ENCODE measurements at regions not wholly inside any gene's neighbourhood (a gene's known extent, or its start where the extent isn't known, plus 50 kb on each side); places are given as distances from the start of the nearest gene placed in this dataset.

DNA sequence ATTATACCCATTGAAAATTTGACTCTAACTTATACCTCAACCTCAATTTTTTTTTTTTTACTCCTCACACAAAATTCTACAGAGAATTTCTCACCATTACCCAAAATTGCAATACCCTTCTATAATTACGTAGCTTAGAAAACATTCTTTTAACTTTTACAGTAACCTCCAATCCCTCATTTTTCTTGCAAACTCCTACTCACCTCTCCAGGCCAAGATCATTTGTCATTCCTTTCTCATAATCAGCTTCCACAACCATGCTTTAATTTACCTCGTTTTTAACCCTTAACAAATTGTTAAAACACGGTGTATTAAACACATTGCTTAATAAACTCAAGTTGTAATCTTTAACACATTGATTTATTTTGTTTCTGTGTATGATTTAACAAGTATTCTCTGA is 289.7 kb upstream of the TRAM1L1 start:
- H3K27ac Mint-ChIP-seq = no peak overlapping the region
- no peaks in the 10 kb centered on the region for H3K36me3 Mint-ChIP-seq (ENCODE audit: insufficient read depth)
- H3K9me3 Mint-ChIP-seq (ENCODE audit: low read depth) = no peaks in the 10 kb centered on the region
- H3K4me3 Mint-ChIP-seq (ENCODE audit: low read depth) = no peak overlapping the region
- TF ChIP-seq, protein P1, sequence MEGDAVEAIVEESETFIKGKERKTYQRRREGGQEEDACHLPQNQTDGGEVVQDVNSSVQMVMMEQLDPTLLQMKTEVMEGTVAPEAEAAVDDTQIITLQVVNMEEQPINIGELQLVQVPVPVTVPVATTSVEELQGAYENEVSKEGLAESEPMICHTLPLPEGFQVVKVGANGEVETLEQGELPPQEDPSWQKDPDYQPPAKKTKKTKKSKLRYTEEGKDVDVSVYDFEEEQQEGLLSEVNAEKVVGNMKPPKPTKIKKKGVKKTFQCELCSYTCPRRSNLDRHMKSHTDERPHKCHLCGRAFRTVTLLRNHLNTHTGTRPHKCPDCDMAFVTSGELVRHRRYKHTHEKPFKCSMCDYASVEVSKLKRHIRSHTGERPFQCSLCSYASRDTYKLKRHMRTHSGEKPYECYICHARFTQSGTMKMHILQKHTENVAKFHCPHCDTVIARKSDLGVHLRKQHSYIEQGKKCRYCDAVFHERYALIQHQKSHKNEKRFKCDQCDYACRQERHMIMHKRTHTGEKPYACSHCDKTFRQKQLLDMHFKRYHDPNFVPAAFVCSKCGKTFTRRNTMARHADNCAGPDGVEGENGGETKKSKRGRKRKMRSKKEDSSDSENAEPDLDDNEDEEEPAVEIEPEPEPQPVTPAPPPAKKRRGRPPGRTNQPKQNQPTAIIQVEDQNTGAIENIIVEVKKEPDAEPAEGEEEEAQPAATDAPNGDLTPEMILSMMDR (IDR thresholded peaks at IDR 0.05; ENCODE audit: unreplicated experiment) = no peak
- H3K4me1 Mint-ChIP-seq (ENCODE audit: low read depth) = peaks cover 2% of the 10 kb centered on the region
- H3K27me3 Mint-ChIP-seq = no peaks in the 10 kb centered on the region
- no peak for DNase-seq (ENCODE audit: low spot score, unreplicated experiment)

DNA sequence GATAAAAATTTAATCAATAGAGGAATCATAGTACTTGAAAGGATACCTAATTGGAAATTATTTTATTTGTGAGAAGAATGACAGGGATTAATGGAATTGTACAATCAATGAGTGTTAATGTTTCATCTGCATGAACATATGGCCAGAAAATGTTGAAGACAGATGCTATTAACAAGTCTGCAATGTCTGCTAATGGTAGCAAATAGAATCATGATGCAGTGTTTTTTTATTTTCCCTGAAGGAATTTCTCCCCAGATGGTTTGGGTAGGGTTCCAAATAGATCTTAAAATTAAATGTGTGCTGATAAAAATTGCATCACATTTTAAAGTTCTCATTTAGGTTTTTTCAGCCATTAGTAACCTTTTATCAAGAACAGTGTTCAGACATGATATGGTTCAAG is 291.3 kb upstream of the TRAM1L1 start:
- Mint-ChIP-seq H3K9me3 (ENCODE audit: low read depth) (no peaks in the 10 kb centered on the region), H3K27ac (no peak overlapping the region), H3K4me1 (ENCODE audit: low read depth) (peaks cover 2% of the 10 kb centered on the region), H3K4me3 (ENCODE audit: low read depth) (no peak overlapping the region), H3K36me3 (ENCODE audit: insufficient read depth) (no peaks in the 10 kb centered on the region), H3K27me3 (no peaks in the 10 kb centered on the region)
- DNase-seq (ENCODE audit: low spot score, unreplicated experiment) = no peak
- TF ChIP-seq, protein P1 (IDR thresholded peaks at IDR 0.05; ENCODE audit: unreplicated experiment) = no peak

DNA sequence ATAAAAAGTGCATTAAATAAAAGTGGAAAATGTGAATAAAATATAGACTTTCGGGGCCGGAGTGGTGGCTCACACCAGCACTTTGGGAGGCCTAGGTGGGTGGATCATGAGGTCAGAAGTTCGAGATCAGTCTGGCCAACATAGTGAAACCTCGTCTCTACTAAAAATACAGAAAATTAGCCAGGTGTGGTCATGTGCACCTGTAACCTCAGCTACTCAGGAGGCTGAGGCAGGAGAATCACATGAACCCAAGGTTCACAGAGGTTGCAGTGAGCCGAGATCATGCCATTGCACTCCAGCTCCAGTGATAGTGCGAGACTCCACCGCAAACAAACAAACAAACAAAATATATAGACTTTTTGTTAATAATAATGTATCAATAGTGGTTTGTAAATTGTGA is 293.6 kb upstream of the TRAM1L1 start:
- H3K36me3 Mint-ChIP-seq (ENCODE audit: insufficient read depth) = no peaks in the 10 kb centered on the region
- no peak for DNase-seq (ENCODE audit: low spot score, unreplicated experiment)
- H3K27me3 Mint-ChIP-seq = no peaks in the 10 kb centered on the region
- TF ChIP-seq, protein P1 (IDR thresholded peaks at IDR 0.05; ENCODE audit: unreplicated experiment) = no peak
- no peaks in the 10 kb centered on the region for H3K9me3 Mint-ChIP-seq (ENCODE audit: low read depth)
- no peak overlapping the region for H3K27ac Mint-ChIP-seq
- peaks cover 2% of the 10 kb centered on the region for H3K4me1 Mint-ChIP-seq (ENCODE audit: low read depth)
- no peak overlapping the region for H3K4me3 Mint-ChIP-seq (ENCODE audit: low read depth)

DNA sequence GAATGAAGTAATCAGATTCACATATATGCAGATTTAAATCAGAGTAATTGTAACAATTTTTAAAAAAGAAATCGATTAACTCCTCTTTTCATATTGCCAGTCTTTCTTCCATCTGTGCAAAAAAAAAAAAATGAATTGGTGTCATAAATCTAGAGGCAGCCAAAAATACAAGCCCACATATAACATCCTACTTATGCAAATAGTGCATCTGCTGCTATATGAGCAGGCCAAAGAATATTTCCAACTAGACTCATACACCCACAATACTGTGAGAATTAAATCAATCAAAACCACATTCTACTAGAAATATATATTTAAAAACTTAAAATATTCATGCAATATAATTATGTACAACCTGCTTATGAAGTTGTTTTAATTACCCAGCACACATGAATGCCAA is 298.1 kb upstream of the TRAM1L1 start:
- Mint-ChIP-seq H3K36me3 (ENCODE audit: insufficient read depth) (no peaks in the 10 kb centered on the region), H3K4me3 (ENCODE audit: low read depth) (no peak overlapping the region), H3K27me3 (no peaks in the 10 kb centered on the region), H3K27ac (no peak overlapping the region), H3K4me1 (ENCODE audit: low read depth) (no peaks in the 10 kb centered on the region), H3K9me3 (ENCODE audit: low read depth) (no peaks in the 10 kb centered on the region)
- DNase-seq (ENCODE audit: low spot score, unreplicated experiment) = no peak
- TF ChIP-seq, protein P1 (IDR thresholded peaks at IDR 0.05; ENCODE audit: unreplicated experiment) = no peak

DNA sequence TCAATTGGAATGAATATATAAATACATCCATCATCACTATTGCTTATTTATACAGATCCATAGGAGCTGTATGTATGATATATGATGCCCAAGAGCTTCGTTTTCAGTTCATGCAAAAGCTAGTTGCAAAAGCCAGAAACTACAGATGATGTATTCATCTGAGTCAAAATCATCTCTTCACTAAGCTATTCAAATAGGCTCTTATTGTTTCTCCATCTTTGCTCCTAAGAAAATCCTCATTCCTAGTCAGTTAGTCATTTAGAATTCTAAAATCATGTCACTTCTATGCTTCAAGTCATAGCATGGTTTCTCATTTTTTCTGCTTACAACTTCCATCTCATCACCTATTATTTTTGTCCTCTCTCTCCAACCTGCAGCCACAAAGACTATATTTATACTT is 300.1 kb upstream of the TRAM1L1 start:
- H3K27me3 Mint-ChIP-seq = no peaks in the 10 kb centered on the region
- no peak overlapping the region for H3K4me3 Mint-ChIP-seq (ENCODE audit: low read depth)
- no peaks in the 10 kb centered on the region for H3K36me3 Mint-ChIP-seq (ENCODE audit: insufficient read depth)
- no peaks in the 10 kb centered on the region for H3K9me3 Mint-ChIP-seq (ENCODE audit: low read depth)
- H3K4me1 Mint-ChIP-seq (ENCODE audit: low read depth) = no peaks in the 10 kb centered on the region
- DNase-seq (ENCODE audit: low spot score, unreplicated experiment) = no peak
- TF ChIP-seq, protein P1 (IDR thresholded peaks at IDR 0.05; ENCODE audit: unreplicated experiment) = no peak
- no peak overlapping the region for H3K27ac Mint-ChIP-seq
